Endothelial cell of umbilical vein (primary cell): ENCODE measurements at regions not wholly inside any gene's neighbourhood (a gene's known extent, or its start where the extent isn't known, plus 50 kb on each side); places are given as distances from the start of the nearest gene placed in this dataset.

Experiments used
- BruUV-seq: library from RNA; stranded (reverse); fragments of 400-500 nt; replicated peaks from 2 replicates; lab custom pipeline; 2021; lab: Mats Ljungman, UMichigan
- CTCF ChIA-PET: fragments of 300-600, 350-600 bp; sonication (Branson Sonifier 250); formaldehyde crosslinking; loops from one replicate; lab custom pipeline; 2021; ENCODE audit warnings: antibody characterized with exemption, inconsistent platforms; lab: Charles Lee
- POLR2A ChIA-PET: fragments of 300-600, 350-600 bp; sonication (Branson Sonifier 250); formaldehyde crosslinking; loops from one replicate; lab custom pipeline; 2021; ENCODE audit warnings: antibody characterized with exemption, inconsistent platforms; lab: Charles Lee
- DNase-seq: peaks from one replicate; pipeline ENCODE4 v3.0.0-alpha.2; 2011; ENCODE audit warnings: low read depth, low spot score
- FAIRE-seq: peaks from 2 replicates; lab custom pipeline; 2011; peaks lifted over from hg19 to GRCh38; lab: Jason Lieb, UNC
- H2AFZ ChIP-seq: 2 replicates; pipeline ENCODE4 v1.6.0; 2012; ENCODE audit warnings: low read depth, low read length, control low read depth, inconsistent platforms
- H3K27ac ChIP-seq: 2 replicates; pipeline ENCODE4 v1.5.1; 2011; ENCODE audit warnings: low read depth, mild to moderate bottlenecking, control low read depth, low read length, moderate library complexity; ENCODE audit not compliant: insufficient read depth
- H3K27me3 ChIP-seq, 2 experiments: 2 replicates each; pipeline versions ENCODE4 v1.6.0 to v1.6.1; 2011; ENCODE audit warnings: low read length in 2 of 2, mixed read lengths in 1 of 2; ENCODE audit not compliant: control insufficient read depth in 2 of 2, insufficient read depth in 2 of 2
- H3K36me3 ChIP-seq, 2 experiments: 2 replicates in 1 of 2; 3 replicates in 1 of 2; pipeline ENCODE4 v1.5.1; 2011; ENCODE audit warnings: low read length in 2 of 2, mild to moderate bottlenecking in 1 of 2, moderate library complexity in 1 of 2; ENCODE audit not compliant: control insufficient read depth in 2 of 2, insufficient read depth in 2 of 2; ENCODE audit errors: extremely low read depth in 1 of 2
- H3K4me1 ChIP-seq: 3 replicates; pipeline ENCODE4 v1.5.1; 2011; ENCODE audit warnings: mild to moderate bottlenecking, low read length; ENCODE audit not compliant: control insufficient read depth, insufficient read depth; ENCODE audit errors: extremely low read depth
- H3K4me2 ChIP-seq: 2 replicates; pipeline ENCODE4 v1.6.1; 2011; ENCODE audit warnings: low read length, control low read depth, mixed read lengths; ENCODE audit not compliant: insufficient read depth
- H3K4me3 ChIP-seq, 3 experiments: fragments of 200-600 bp in 1 of 3; sonication (generic), shearing (Covaris generic) in 1 of 3; replicated peaks in 1 of 3; 2 replicates each; pipeline ENCODE4 v1.5.1; 2011 to 2016; ENCODE audit warnings: control low read depth in 3 of 3, low read length in 3 of 3, mild to moderate bottlenecking in 2 of 3, inconsistent platforms in 1 of 3, low read depth in 1 of 3, moderate library complexity in 1 of 3; ENCODE audit not compliant: insufficient read depth in 1 of 3
- H3K79me2 ChIP-seq: 2 replicates; pipeline ENCODE4 v1.6.0; 2012; ENCODE audit warnings: low read length, inconsistent platforms; ENCODE audit not compliant: control insufficient read depth, insufficient read depth
- H3K9ac ChIP-seq: replicated peaks from 2 replicates; pipeline ENCODE3; 2011; ENCODE audit warnings: low read length, control low read depth; ENCODE audit not compliant: insufficient read depth; ENCODE audit errors: extremely low read depth
- H3K9me1 ChIP-seq: replicated peaks from 3 replicates; pipeline ENCODE4 v1.6.0; 2011; ENCODE audit warnings: mild to moderate bottlenecking, low read length; ENCODE audit not compliant: control insufficient read depth, insufficient read depth; ENCODE audit errors: extremely low read depth
- H3K9me3 ChIP-seq: replicated peaks from 2 replicates; pipeline ENCODE4 v1.5.1; 2012; ENCODE audit warnings: low read length, inconsistent platforms; ENCODE audit not compliant: control insufficient read depth, insufficient read depth
- H4K20me1 ChIP-seq: replicated peaks from 2 replicates; pipeline ENCODE3; 2011; ENCODE audit warnings: mild to moderate bottlenecking, low read length; ENCODE audit not compliant: control insufficient read depth, insufficient read depth; ENCODE audit errors: extremely low read depth
- CTCF ChIP-seq, 2 donors: IDR thresholded peaks; 1 replicate in 1 of 2; 2 replicates in 1 of 2; pipeline ENCODE4 v1.5.1; 2011; ENCODE audit warnings: low read length in 2 of 2, mild to moderate bottlenecking in 2 of 2, moderate library complexity in 2 of 2, control low read depth in 1 of 2, inconsistent platforms in 1 of 2, low read depth in 1 of 2; ENCODE audit not compliant: insufficient read depth in 1 of 2; ENCODE audit errors: extremely low read depth in 1 of 2
- EZH2 ChIP-seq: IDR thresholded peaks from 2 replicates; pipeline ENCODE4 v1.6.1; 2012; ENCODE audit warnings: borderline replicate concordance, low read depth, mild to moderate bottlenecking, moderate library complexity, low read length, inconsistent platforms; ENCODE audit not compliant: severe bottlenecking
- GATA2 ChIP-seq: IDR thresholded peaks from 2 replicates; pipeline ENCODE4 v1.7.0; 2011; ENCODE audit warnings: low read depth, mild to moderate bottlenecking, moderate library complexity, mixed read lengths, low read length; ENCODE audit not compliant: insufficient read length, insufficient read depth
- MAX ChIP-seq: IDR thresholded peaks from 2 replicates; pipeline ENCODE4 v1.6.1; 2011; ENCODE audit not compliant: insufficient read depth, insufficient read length
- POLR2A ChIP-seq: IDR thresholded peaks from 2 replicates; pipeline ENCODE4 v1.6.1; 2012; ENCODE audit warnings: low read depth, mild to moderate bottlenecking, control low read depth, low read length
- POLR2AphosphoS5 ChIP-seq: IDR thresholded peaks from 2 replicates; pipeline ENCODE4 v1.6.1; 2012; ENCODE audit warnings: low read depth, mild to moderate bottlenecking, control low read depth, low read length, moderate library complexity; ENCODE audit not compliant: insufficient read depth
- dilution Hi-C: fragments of 300-500 bp; cut with MboI; formaldehyde crosslinking; loops from one replicate; pipeline ENCODE4 v1.15.0; 2019; ENCODE audit warnings: low sequenced_read_pairs; ENCODE audit not compliant: extremely low pct_ligation_motif_present
- intact Hi-C: fragments of 100-400 bp; cut with micrococcal nuclease; formaldehyde crosslinking; loops from one replicate; pipeline ENCODE4 v1.10.0; 2022

DNA sequence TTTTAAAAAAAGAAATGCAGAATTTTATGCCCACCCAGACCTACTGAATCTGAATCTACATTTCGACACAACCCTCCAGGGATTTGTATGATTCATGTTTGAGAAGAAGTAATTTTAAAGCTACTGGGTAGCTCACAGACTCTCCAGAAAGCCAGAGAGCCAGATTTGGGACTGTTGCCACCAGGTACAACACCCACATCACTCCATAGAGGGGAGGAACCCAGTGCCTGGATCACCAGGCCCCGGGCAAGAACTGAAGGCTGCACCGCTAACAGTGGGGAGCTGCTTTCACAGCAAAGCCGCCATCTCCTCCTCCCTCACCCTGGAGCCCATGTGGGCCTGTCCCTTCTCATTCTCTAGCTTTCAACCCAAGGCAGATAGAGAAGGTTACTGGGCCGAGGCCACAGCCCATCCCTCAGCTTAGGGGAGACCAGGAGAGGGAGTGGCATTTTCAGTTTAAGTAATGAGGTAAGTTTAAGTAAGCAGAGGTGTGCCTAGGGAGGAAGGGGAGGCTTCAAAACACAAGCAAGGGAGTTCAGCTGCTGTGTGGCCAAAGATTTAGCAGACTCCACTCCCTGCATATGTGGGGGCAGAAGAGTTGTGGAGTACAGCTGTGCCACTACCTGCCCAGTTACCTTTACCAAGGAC, 109.8 kb downstream of the IL12A start:
- Histone ChIP-seq H3K27ac (no peak overlapping the region), H3K4me1 (no peaks in the 10 kb centered on the region), H2AFZ (no peak overlapping the region), H3K79me2 (no peaks in the 10 kb centered on the region), H4K20me1 (no peaks in the 10 kb centered on the region), H3K9me1 (no peaks in the 10 kb centered on the region), H3K9me3 (no peaks in the 10 kb centered on the region), H3K9ac (no peak overlapping the region), H3K4me2 (no peak overlapping the region), H3K36me3 (no peaks in the 10 kb centered on the region), H3K4me3 (no peak overlapping the region), H3K27me3 (peaks cover 0 to 4% of the 10 kb centered on the region in 2 experiments)
- no peak for TF ChIP-seq CTCF (IDR thresholded peaks at IDR 0.05; ENCODE audit: extremely low read depth in 1 of 2, insufficient read depth in 1 of 2, low read depth in 1 of 2, low read length in 2 of 2)
- no peak for TF ChIP-seq GATA2
- TF ChIP-seq EZH2 = no peak
- TF ChIP-seq MAX = no peak
- no peak for TF ChIP-seq POLR2AphosphoS5
- TF ChIP-seq POLR2A = no peak
- intact Hi-C loops (no loop called here), dilution Hi-C loops (no loop called here)
- BruUV-seq = no TSS peak
- POLR2A ChIA-PET = no interaction called here
- DNase-seq (no peak), FAIRE-seq (no peak)
- CTCF ChIA-PET = no interaction called here
